ENCODE measurements at regions not wholly inside any gene's neighbourhood (a gene's known extent, or its start where the extent isn't known, plus 50 kb on each side); places are given as distances from the start of the nearest gene placed in this dataset.
A peak's percentile ranks its signal among the peaks of the same experiment; 100 is the strongest.

GRCh38 chr1:184860535-184860934 is 105.9 kb upstream of the EDEM3 start (continued):
- TF ChIP-seq PRDM15 (CRISPR knock-in tag; IDR thresholded peaks at IDR 0.05) = no peak
- TF ChIP-seq WRNIP1 (IDR thresholded peaks at IDR 0.05; ENCODE audit: borderline replicate concordance, low read depth, low read length) = no peak
- TF ChIP-seq HDAC2 (IDR thresholded peaks at IDR 0.05) = no peak

- intact Hi-C loops (cut with micrococcal nuclease; ENCODE audit: unreplicated experiment) (no loop called here), in situ Hi-C loops (cut with MboI) (no loop called here)
- no peak overlapping the region for H3K9ac ChIP-seq (ENCODE audit: control insufficient read depth, insufficient read depth, low read length)
- peak overlapping the region; percentile 45; the same call in 1 of the 2 replicates for H3K4me2 ChIP-seq (ENCODE audit: control insufficient read depth, insufficient read depth)
- H2AFZ ChIP-seq (ENCODE audit: control insufficient read depth, low read depth, low read length) = no peak overlapping the region
- ChIA-PET POLR2A (no interaction called here), CTCF (interaction anchor here (0.6 to 1.5 kb wide), 2 partner anchors 122 to 1995 kb away, joined by 3 to 4 read pairs; no protein-coding TSS in a partner anchor), SMC1A (ENCODE audit: uncharacterized antibody, unreplicated experiment) (interaction anchor here (0.6 to 1.7 kb wide), 8 partner anchors 11 to 122 kb away, joined by 3 to 5 read pairs (median 4); no protein-coding TSS in a partner anchor), RAD21 (ENCODE audit: unreplicated experiment) (no interaction called here)
- 70% methylated on average over 5 of the region's 5 CpGs for whole genome bisulfite sequencing (ENCODE audit: insufficient coverage, insufficient replicate concordance, low lambda C conversion rate, missing lambda C conversion rate)
- no peaks in the 10 kb centered on the region for H3K9me3 ChIP-seq (replicated peaks; ENCODE audit: control insufficient read depth, insufficient read depth, low read length)
- DNase-seq (ENCODE audit: low read depth, low spot score) (no peak), ATAC-seq (peak; percentile 88), FAIRE-seq (peak; percentile 78)
- H3K79me2 ChIP-seq (ENCODE audit: control insufficient read depth, insufficient read depth, low read length) = no peaks in the 10 kb centered on the region
- peaks cover 15% of the 10 kb centered on the region for H3K4me1 ChIP-seq (ENCODE audit: control insufficient read depth, insufficient read depth, low read length)
- H3K4me3 ChIP-seq = no peak overlapping the region
- H3K27me3 ChIP-seq (replicated peaks in 1 of 2; ENCODE audit: control insufficient read depth in 2 of 2, insufficient read depth in 2 of 2, low read length in 1 of 2) = no peaks in the 10 kb centered on the region
- no TSS peak for BruUV-seq (replicated peaks)
- H3K27ac ChIP-seq (ENCODE audit: control insufficient read depth, insufficient read depth) = no peak overlapping the region; the same call in none of the 2 replicates
- no peaks in the 10 kb centered on the region for H4K20me1 ChIP-seq (ENCODE audit: control insufficient read depth, insufficient read depth)
- no peaks in the 10 kb centered on the region for H3K36me3 ChIP-seq (ENCODE audit: control insufficient read depth in 2 of 2, insufficient read depth in 2 of 2, low read length in 1 of 2)
- TF ChIP-seq ZNF384 (IDR thresholded peaks at IDR 0.05; ENCODE audit: borderline replicate concordance, low read depth, low read length) (peak; percentile 36; the same call in 1 of the 2 replicates), MTA3 (IDR thresholded peaks at IDR 0.05; ENCODE audit: borderline replicate concordance, low read length) (no peak), ZSCAN29 (IDR thresholded peaks at IDR 0.05) (no peak), SKIL (IDR thresholded peaks at IDR 0.05; ENCODE audit: low read depth, poor library complexity, severe bottlenecking) (no peak), SRF (IDR thresholded peaks at IDR 0.05; ENCODE audit: low read depth in 2 of 2, low read length in 2 of 2) (no peak), SPI1 (IDR thresholded peaks at IDR 0.05; ENCODE audit: borderline replicate concordance, insufficient read depth, low read depth, low read length) (peak; percentile 59; the same call in 1 of the 2 replicates), BCL11A (IDR thresholded peaks at IDR 0.05; ENCODE audit: low read depth, low read length) (no peak), NR2C2 (IDR thresholded peaks at IDR 0.05; ENCODE audit: borderline replicate concordance, control insufficient read depth, insufficient read length, low read depth) (no peak), NR2F1 (conservative IDR thresholded peaks at IDR 0.05) (no peak), E2F8 (IDR thresholded peaks at IDR 0.05; ENCODE audit: low read depth, partially characterized antibody) (no peak)
These were observed 104.9 kb upstream of the EDEM3 start for GRCh38 chr1:184859381-184860105.

Measured in GM12878 (cell line).